A673 (cell line): ENCODE measurements at regions not wholly inside any gene's neighbourhood (a gene's known extent, or its start where the extent isn't known, plus 50 kb on each side); places are given as distances from the start of the nearest gene placed in this dataset.

Experiments used
- CTCF ChIP-seq: fragments of 300-800, 200-600 bp; sonication (generic); conservative IDR thresholded peaks from 2 replicates; pipeline ENCODE4 v1.5.1; 2017; ENCODE audit warnings: low read depth, mild to moderate bottlenecking, antibody characterized with exemption, low read length, moderate library complexity, mixed read lengths
- EZH2 ChIP-seq: fragments of 200-600 bp; sonication (generic); IDR thresholded peaks from 2 replicates; pipeline ENCODE4 v1.6.1; 2017; ENCODE audit warnings: borderline replicate concordance, low read depth, mild to moderate bottlenecking, mixed read lengths, antibody characterized with exemption, low read length; ENCODE audit not compliant: poor library complexity, severe bottlenecking

- TF ChIP-seq CTCF (no peak), EZH2 (no peak)
Observed at GRCh38 chr21:23247334-23247733, 2249.1 kb downstream of the NCAM2 start.
